K562 (cell line): ENCODE measurements at regions not wholly inside any gene's neighbourhood (a gene's known extent, or its start where the extent isn't known, plus 50 kb on each side); places are given as distances from the start of the nearest gene placed in this dataset.

Experiments
- ATAC-seq: fragments of 200-7000 bp; cut with Tn5 transposase; 3 replicates; pipeline ENCODE4 v1.9.1; 2020; ENCODE audit warnings: moderate library complexity
- BruUV-seq: library from RNA; stranded (reverse); fragments of 400-500 nt; replicated peaks from 2 replicates; lab custom pipeline; 2021; lab: Mats Ljungman, UMichigan
- CTCF ChIA-PET: fragments of 300-600 bp; formaldehyde crosslinking; extraction: SDS; loops from one replicate; lab custom pipeline; 2021; ENCODE audit warnings: low intra/inter-chr PET ratio; lab: Yijun Ruan, JAX
- POLR2A ChIA-PET: fragments of 300-600, 350-650 bp; sonication (Branson Sonifier 250); formaldehyde crosslinking; extraction: SDS; loops from one replicate; lab custom pipeline; 2021; ENCODE audit warnings: antibody characterized with exemption, inconsistent platforms; lab: Yijun Ruan, JAX
- DNase-seq, 4 experiments: peaks; one replicate each; pipeline versions ENCODE4 v3.0.0 to v3.0.0-alpha.2; 2011 to 2018; ENCODE audit warnings: low spot score in 3 of 4, mixed read lengths in 3 of 4; ENCODE audit errors: extremely low read depth in 1 of 4
- FAIRE-seq: peaks from 2 replicates; lab custom pipeline; 2011; peaks lifted over from hg19 to GRCh38; lab: Jason Lieb, UNC
- H2AFZ ChIP-seq: 2 replicates; pipeline ENCODE4 v1.6.0; 2011; ENCODE audit warnings: low read depth, low read length, control low read depth, inconsistent platforms
- H3K27ac ChIP-seq: fragments of 200-600 bp; 3 replicates; pipeline ENCODE4 v1.8.0; 2011; ENCODE audit warnings: low read depth, mild to moderate bottlenecking, control low read depth, inconsistent platforms, low read length, moderate library complexity, mixed read lengths; ENCODE audit errors: extremely low read depth
- H3K27me3 ChIP-seq, 2 experiments: fragments of 300-600 bp in 1 of 2; 2 replicates in 1 of 2; 3 replicates in 1 of 2; pipeline versions ENCODE4 v1.6.0 to v1.8.0; 2011; ENCODE audit warnings: inconsistent platforms in 2 of 2, low read length in 2 of 2, mild to moderate bottlenecking in 1 of 2, mixed read lengths in 1 of 2, moderate library complexity in 1 of 2; ENCODE audit not compliant: control insufficient read depth in 2 of 2, insufficient read depth in 2 of 2
- H3K36me3 ChIP-seq: fragments of 300-600 bp; 3 replicates; pipeline ENCODE4 v1.8.0; 2011; ENCODE audit warnings: mild to moderate bottlenecking, low read length, inconsistent platforms; ENCODE audit not compliant: control insufficient read depth, insufficient read depth
- H3K4me1 ChIP-seq, 2 experiments: fragments of 200-600 bp in 1 of 2; replicated peaks in 1 of 2; 2 replicates in 1 of 2; 3 replicates in 1 of 2; pipeline versions ENCODE4 v1.5.1 to v1.8.0; 2011; ENCODE audit warnings: inconsistent platforms in 2 of 2, low read length in 2 of 2, mild to moderate bottlenecking in 1 of 2, mixed read lengths in 1 of 2, moderate library complexity in 1 of 2; ENCODE audit not compliant: control insufficient read depth in 2 of 2, insufficient read depth in 2 of 2
- H3K4me2 ChIP-seq: 2 replicates; pipeline ENCODE4 v1.6.1; 2011; ENCODE audit warnings: low read length, control low read depth, inconsistent platforms, mixed read lengths; ENCODE audit not compliant: insufficient read depth
- H3K4me3 ChIP-seq: fragments of 200-600 bp; sonication (generic), shearing (Covaris generic); 2 replicates; pipeline ENCODE4 v1.5.1; 2016; ENCODE audit warnings: control low read depth, inconsistent platforms
- H3K79me2 ChIP-seq: fragments of 200-600 bp; 3 replicates; pipeline ENCODE4 v1.8.0; 2011; ENCODE audit warnings: low read length, inconsistent platforms; ENCODE audit not compliant: control insufficient read depth, insufficient read depth
- H3K9ac ChIP-seq, 2 experiments: 2 replicates each; pipeline versions ENCODE4 v1.6.0 to v1.6.1; 2011; ENCODE audit warnings: low read depth in 2 of 2, low read length in 2 of 2, control low read depth in 1 of 2, inconsistent platforms in 1 of 2, mild to moderate bottlenecking in 1 of 2, mixed read lengths in 1 of 2; ENCODE audit not compliant: insufficient read depth in 1 of 2
- H3K9me1 ChIP-seq: one replicate; pipeline ENCODE4 v1.6.0; 2011; ENCODE audit warnings: inconsistent platforms, mild to moderate bottlenecking, low read length, moderate library complexity; ENCODE audit not compliant: control insufficient read depth, insufficient read depth
- H3K9me3 ChIP-seq: replicated peaks from 2 replicates; pipeline ENCODE4 v1.5.1; 2011; ENCODE audit warnings: low read depth, low read length, inconsistent platforms; ENCODE audit not compliant: control insufficient read depth, insufficient read depth
- H4K20me1 ChIP-seq: replicated peaks from 2 replicates; pipeline ENCODE4 v1.6.1; 2011; ENCODE audit warnings: low read length, inconsistent platforms, mixed read lengths; ENCODE audit not compliant: control insufficient read depth, insufficient read depth
- ARID2 ChIP-seq: fragments of 450-650 bp; IDR thresholded peaks from 2 replicates; pipeline ENCODE4 v1.6.1; 2017; ENCODE audit warnings: antibody characterized with exemption, mild to moderate bottlenecking
- BRF1 ChIP-seq: IDR thresholded peaks from 3 replicates; pipeline ENCODE4 v1.6.1; 2011; ENCODE audit warnings: borderline replicate concordance, mild to moderate bottlenecking; ENCODE audit not compliant: insufficient read length; ENCODE audit errors: extremely low read depth
- DDX20 ChIP-seq: fragments of 450-650 bp; IDR thresholded peaks from 2 replicates; pipeline ENCODE4 v1.6.1; 2016; ENCODE audit warnings: missing genetic modification characterization, low read depth, mild to moderate bottlenecking, missing compliant biosample characterization, moderate library complexity
- IRF9 ChIP-seq: fragments of 450-650 bp; IDR thresholded peaks from 2 replicates; pipeline ENCODE4 v1.6.1; 2016; ENCODE audit warnings: missing biosample characterization, missing genetic modification characterization
- RAD21 ChIP-seq, 2 experiments: fragments of 250-450 bp in 1 of 2; fragments of 450-650 bp in 1 of 2; sonication (Bioruptor Pico) in 1 of 2; formaldehyde crosslinking in 1 of 2; IDR thresholded peaks in 1 of 2; conservative IDR thresholded peaks in 1 of 2; 2 replicates each; pipeline versions ENCODE4 v1.4.0 to v1.8.0; 2020 to 2022; ENCODE audit warnings: mild to moderate bottlenecking in 2 of 2, moderate library complexity in 1 of 2
- RBM14 ChIP-seq: fragments of 200-400 bp; formaldehyde crosslinking; IDR thresholded peaks from 2 replicates; pipeline ENCODE4 v1.6.1; 2018; ENCODE audit warnings: low read depth, mild to moderate bottlenecking, low read length, moderate library complexity, borderline replicate concordance; ENCODE audit not compliant: insufficient read depth
- SMAD2 ChIP-seq: fragments of 150-350 bp; IDR thresholded peaks from 2 replicates; pipeline ENCODE4 v1.6.1; 2014; ENCODE audit warnings: low read depth, mild to moderate bottlenecking, low read length
- TCF7 ChIP-seq: sonication (generic); IDR thresholded peaks from 2 replicates; pipeline ENCODE4 v1.6.1; 2016; ENCODE audit warnings: antibody characterized with exemption, borderline replicate concordance
- WGBS: fragments of 100-300 bp; shearing (Covaris generic); methylation state at CpG from one replicate; pipeline ENCODE4 v1.1.6; 2016; ENCODE audit warnings: low coverage, mixed read lengths; ENCODE audit not compliant: insufficient coverage; ENCODE audit errors: missing lambda C conversion rate; 5-methylcytosine and 5-hydroxymethylcytosine counted together
- in situ Hi-C: fragments of 300-500 bp; cut with MboI; formaldehyde crosslinking; loops from 4 replicates; pipeline ENCODE4 v1.15.0; 2018; ENCODE audit warnings: inconsistent platforms, mixed read lengths
- intact Hi-C: fragments of 100-400 bp; cut with micrococcal nuclease; formaldehyde crosslinking; loops from 2 replicates; pipeline ENCODE4 v1.14.2; 2022
- TF ChIP-seq, protein P1 (sequence below), 3 experiments: fragments of 200-800 bp in 1 of 3; sonication (Bioruptor generic) in 1 of 3; sonication (generic) in 1 of 3; formaldehyde crosslinking in 1 of 3; IDR thresholded peaks; 2 replicates each; pipeline versions ENCODE4 v1.6.1 to v1.8.0; 2016 to 2022; ENCODE audit warnings: mild to moderate bottlenecking in 2 of 3, missing compliant biosample characterization in 2 of 3, missing genetic modification characterization in 2 of 3, missing genetic modification reagents in 1 of 3

DNA sequence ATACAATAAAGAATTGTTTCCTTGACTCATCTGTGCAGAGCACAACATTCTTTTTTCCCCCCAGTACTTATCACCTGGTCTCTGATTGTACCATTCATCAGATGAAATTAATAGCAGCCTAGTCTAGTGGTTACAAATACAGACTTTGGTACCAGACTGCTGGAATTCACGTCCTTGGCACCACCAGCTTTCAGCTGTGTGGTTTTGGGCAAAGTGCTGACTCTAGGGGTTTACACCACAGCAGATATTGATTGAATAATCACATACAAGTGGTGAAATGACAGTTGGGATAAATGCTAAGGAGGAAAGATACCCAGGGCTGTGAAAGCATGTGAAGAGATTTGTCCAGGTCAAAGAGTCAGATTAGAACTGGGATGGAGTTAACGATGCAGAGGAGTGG lies 79.3 kb upstream of the ATP10B start (continued):
- TF ChIP-seq BRF1 (no peak), ARID2 (no peak)

GRCh38 chr5:160930406-160930805 lies 78.4 kb upstream of the ATP10B start:
- BruUV-seq = no TSS peak
- no peaks in the 10 kb centered on the region for H3K36me3 ChIP-seq
- no peak overlapping the region for H3K4me2 ChIP-seq
- H2AFZ ChIP-seq = no peak overlapping the region
- H3K9me1 ChIP-seq = no peaks in the 10 kb centered on the region
- ATAC-seq = no peak
- no peaks in the 10 kb centered on the region for H3K4me1 ChIP-seq
- no peaks in the 10 kb centered on the region for H4K20me1 ChIP-seq
- POLR2A ChIA-PET = no interaction called here
- no peak overlapping the region for H3K9ac ChIP-seq
- 0% methylated on average over 1 of the region's 1 CpG for WGBS
- FAIRE-seq = no peak
- in situ Hi-C loops = no loop called here
- H3K79me2 ChIP-seq = no peaks in the 10 kb centered on the region
- no peaks in the 10 kb centered on the region for H3K27me3 ChIP-seq
- H3K4me3 ChIP-seq = no peak overlapping the region
- no peak overlapping the region for H3K27ac ChIP-seq
- CTCF ChIA-PET = no interaction called here
- TF ChIP-seq IRF9 (tag) (no peak), RBM14 (no peak), SMAD2 (no peak), TCF7 (no peak), DDX20 (tag) (no peak), RAD21 (CRISPR knock-in tag; conservative IDR thresholded peaks at IDR 0.05 in 1 of 2, IDR thresholded peaks at IDR 0.05 in 1 of 2) (no peak)
- TF ChIP-seq, protein P1, sequence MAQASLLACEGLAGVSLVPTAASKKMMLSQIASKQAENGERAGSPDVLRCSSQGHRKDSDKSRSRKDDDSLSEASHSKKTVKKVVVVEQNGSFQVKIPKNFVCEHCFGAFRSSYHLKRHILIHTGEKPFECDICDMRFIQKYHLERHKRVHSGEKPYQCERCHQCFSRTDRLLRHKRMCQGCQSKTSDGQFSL (CRISPR knock-in tag; IDR thresholded peaks at IDR 0.05) = no peak
- TF ChIP-seq, protein P1 (tag; IDR thresholded peaks at IDR 0.05) = no peak
- no peak for DNase-seq
- H3K9me3 ChIP-seq = no peaks in the 10 kb centered on the region
- intact Hi-C loops = no loop called here
